HEK293T (cell line): ENCODE measurements at regions not wholly inside any gene's neighbourhood (a gene's known extent, or its start where the extent isn't known, plus 50 kb on each side); places are given as distances from the start of the nearest gene placed in this dataset.

Experiments
- BHLHE40 ChIP-seq: fragments of 450-650 bp; IDR thresholded peaks from 2 replicates; pipeline ENCODE4 v1.6.1; 2016; ENCODE audit warnings: mild to moderate bottlenecking, moderate library complexity, borderline replicate concordance
- FOXA1 ChIP-seq: fragments of 450-650 bp; IDR thresholded peaks from 2 replicates; pipeline ENCODE4 v1.6.1; 2016; ENCODE audit warnings: mild to moderate bottlenecking
- FOXK2 ChIP-seq: fragments of 450-650 bp; IDR thresholded peaks from 2 replicates; pipeline ENCODE4 v1.6.1; 2016; ENCODE audit warnings: mild to moderate bottlenecking
- L3MBTL2 ChIP-seq: fragments of 450-650 bp; conservative IDR thresholded peaks from 2 replicates; pipeline ENCODE4 v1.6.1; 2016; ENCODE audit warnings: mild to moderate bottlenecking
- SP1 ChIP-seq: fragments of 450-650 bp; IDR thresholded peaks from 2 replicates; pipeline ENCODE4 v1.6.1; 2017
- SUZ12 ChIP-seq: fragments of 450-650 bp; IDR thresholded peaks from 2 replicates; pipeline ENCODE4 v1.6.1; 2016; ENCODE audit warnings: mild to moderate bottlenecking
- TARDBP ChIP-seq: fragments of 450-650 bp; IDR thresholded peaks from 2 replicates; pipeline ENCODE4 v1.6.1; 2016
- TF ChIP-seq, protein P1 (sequence below): fragments of 450-650 bp; IDR thresholded peaks from 2 replicates; pipeline ENCODE4 v1.6.1; 2016

DNA sequence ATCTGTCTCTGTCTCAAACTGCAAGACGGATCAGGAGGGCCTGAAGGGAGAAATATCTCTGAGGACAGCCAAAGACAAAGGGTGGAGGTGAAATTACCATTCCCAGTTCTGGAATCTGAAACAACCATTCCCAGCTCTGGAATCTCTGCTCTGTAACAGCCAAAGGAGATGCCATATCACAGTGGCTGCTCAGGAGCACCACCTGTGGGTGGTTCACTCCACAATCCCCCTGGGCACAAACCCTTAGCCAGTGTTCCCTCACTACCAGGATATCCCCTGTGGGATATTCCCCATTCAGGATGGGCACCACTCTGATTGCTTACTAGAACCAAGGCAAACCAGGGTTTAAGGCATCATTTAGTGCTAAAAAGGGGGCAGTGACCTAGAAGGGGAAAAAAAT lies 199.0 kb downstream of the HTR7 start:
- TF ChIP-seq SUZ12 (no peak), SP1 (no peak), L3MBTL2 (no peak), BHLHE40 (no peak), FOXK2 (no peak), TARDBP (no peak), FOXA1 (no peak)
- TF ChIP-seq, protein P1, sequence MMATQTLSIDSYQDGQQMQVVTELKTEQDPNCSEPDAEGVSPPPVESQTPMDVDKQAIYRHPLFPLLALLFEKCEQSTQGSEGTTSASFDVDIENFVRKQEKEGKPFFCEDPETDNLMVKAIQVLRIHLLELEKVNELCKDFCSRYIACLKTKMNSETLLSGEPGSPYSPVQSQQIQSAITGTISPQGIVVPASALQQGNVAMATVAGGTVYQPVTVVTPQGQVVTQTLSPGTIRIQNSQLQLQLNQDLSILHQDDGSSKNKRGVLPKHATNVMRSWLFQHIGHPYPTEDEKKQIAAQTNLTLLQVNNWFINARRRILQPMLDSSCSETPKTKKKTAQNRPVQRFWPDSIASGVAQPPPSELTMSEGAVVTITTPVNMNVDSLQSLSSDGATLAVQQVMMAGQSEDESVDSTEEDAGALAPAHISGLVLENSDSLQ, result no peak
